HG03558 (cell line): ENCODE measurements at regions not wholly inside any gene's neighbourhood (a gene's known extent, or its start where the extent isn't known, plus 50 kb on each side); places are given as distances from the start of the nearest gene placed in this dataset.

Source experiments
- ATAC-seq: cut with Tn5 transposase; IDR thresholded peaks from one replicate; pipeline ENCODE4 v1.9.1; 2021; ENCODE audit warnings: moderate number of reproducible peaks; ENCODE audit not compliant: unreplicated experiment; ENCODE audit errors: extremely low read depth

- no peak for ATAC-seq
Observed at GRCh38 chr3:72145506-72146380, 360.8 kb upstream of the PROK2 start.

- ATAC-seq, result peak; percentile 73
Observed at GRCh38 chr3:72144773-72145505, 360.0 kb upstream of the PROK2 start.

- no peak for ATAC-seq
Observed at GRCh38 chr3:72143966-72144717, 359.2 kb upstream of the PROK2 start.

GRCh38 chr3:72143322-72143721 lies 358.4 kb upstream of the PROK2 start:
- no peak for ATAC-seq

- ATAC-seq, result no peak
Observed at GRCh38 chr3:72142028-72142427, 357.1 kb upstream of the PROK2 start.

GRCh38 chr3:72141264-72141663 lies 356.3 kb upstream of the PROK2 start:
- no peak for ATAC-seq

- ATAC-seq, result no peak
Observed at GRCh38 chr3:72139316-72139715, 354.4 kb upstream of the PROK2 start.

GRCh38 chr3:72137865-72138861 lies 353.2 kb upstream of the PROK2 start:
- ATAC-seq, result no peak

- ATAC-seq, result no peak
Observed at GRCh38 chr3:72135636-72136035, 350.7 kb upstream of the PROK2 start.

GRCh38 chr3:72134989-72135451 lies 350.1 kb upstream of the PROK2 start:
- ATAC-seq, result no peak

- ATAC-seq, result no peak
Observed at GRCh38 chr3:72133329-72134011, 348.5 kb upstream of the PROK2 start.

- ATAC-seq, result no peak
Observed at GRCh38 chr3:72131899-72132298, 347.0 kb upstream of the PROK2 start.

- no peak for ATAC-seq
Observed at GRCh38 chr3:72130565-72130964, 345.6 kb upstream of the PROK2 start.

- ATAC-seq, result no peak
Observed at GRCh38 chr3:72129501-72130094, 344.6 kb upstream of the PROK2 start.

GRCh38 chr3:72128921-72129320 lies 344.0 kb upstream of the PROK2 start:
- ATAC-seq, result no peak

- ATAC-seq, result no peak
Observed at GRCh38 chr3:72127844-72128243, 342.9 kb upstream of the PROK2 start.

GRCh38 chr3:72127224-72127612 lies 342.3 kb upstream of the PROK2 start:
- no peak for ATAC-seq

- no peak for ATAC-seq
Observed at GRCh38 chr3:72126441-72127223, 341.7 kb upstream of the PROK2 start.
